NOMO-1 treated with dmso at 0.1 percent for 144 hours (cell line): ENCODE measurements at regions not wholly inside any gene's neighbourhood (a gene's known extent, or its start where the extent isn't known, plus 50 kb on each side); places are given as distances from the start of the nearest gene placed in this dataset.

Source experiments
- DNase-seq: peaks from one replicate; lab custom pipeline; 2025; ENCODE audit not compliant: unreplicated experiment; lab: John Stamatoyannopoulos, UW

DNA sequence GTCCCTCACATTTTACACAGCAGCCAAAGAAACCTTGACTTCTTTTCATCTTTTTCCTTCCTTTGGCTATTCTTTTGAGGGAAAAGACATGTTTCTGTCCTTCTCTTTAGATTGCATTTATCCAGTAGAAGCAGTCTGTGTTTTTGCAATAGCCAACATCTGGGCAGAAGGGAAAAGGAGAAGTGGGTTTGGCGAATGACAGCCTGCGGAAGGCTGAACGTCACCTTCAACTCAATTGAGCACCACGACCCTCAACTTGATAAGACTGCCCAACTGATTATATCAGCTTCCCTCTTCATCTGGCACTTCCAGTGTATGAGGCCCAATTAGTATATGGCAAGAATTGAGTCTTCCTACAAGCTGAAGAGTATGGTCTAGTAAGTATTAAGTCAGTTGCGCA lies 1997.6 kb upstream of the WWC1 start:
- DNase-seq, result no peak

DNA sequence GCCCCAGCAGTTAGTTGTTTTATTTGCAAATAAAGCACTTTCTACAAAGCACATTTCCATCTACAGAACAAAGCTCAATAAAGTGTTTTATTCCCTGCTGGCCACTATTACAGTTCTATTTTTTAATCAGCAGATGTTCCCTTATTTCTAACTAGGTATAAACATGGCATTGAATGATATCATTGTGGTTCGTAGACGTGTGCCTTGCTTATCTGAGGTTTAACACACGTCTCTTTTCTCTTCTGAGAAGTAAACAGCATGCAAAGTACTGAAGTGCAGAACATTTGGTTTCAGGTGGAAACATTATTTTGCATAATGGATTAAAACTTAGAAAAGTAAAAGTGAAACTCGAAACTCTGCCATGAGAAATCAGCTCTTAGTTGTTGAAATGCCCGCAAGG lies 1989.3 kb upstream of the WWC1 start:
- no peak for DNase-seq

DNA sequence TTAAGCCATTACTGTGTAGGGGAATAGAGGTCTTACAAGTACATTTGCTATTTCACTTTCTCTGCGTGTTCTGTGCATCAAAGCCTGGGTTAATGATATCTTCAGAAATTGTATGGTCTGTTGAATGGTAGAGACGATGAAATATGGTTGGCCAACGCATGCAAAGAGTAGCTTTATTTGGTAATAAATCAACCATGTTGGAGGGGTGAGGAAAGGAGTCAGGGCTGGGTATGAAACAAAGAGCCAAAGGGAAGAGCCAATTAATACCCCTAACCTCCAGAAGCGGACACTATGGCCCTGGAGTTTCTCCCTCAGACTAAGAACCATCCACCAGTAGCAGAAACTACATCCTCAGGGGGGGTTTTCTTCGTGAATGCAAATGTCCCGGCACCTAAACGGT lies 1974.0 kb upstream of the WWC1 start:
- DNase-seq, result no peak

DNA sequence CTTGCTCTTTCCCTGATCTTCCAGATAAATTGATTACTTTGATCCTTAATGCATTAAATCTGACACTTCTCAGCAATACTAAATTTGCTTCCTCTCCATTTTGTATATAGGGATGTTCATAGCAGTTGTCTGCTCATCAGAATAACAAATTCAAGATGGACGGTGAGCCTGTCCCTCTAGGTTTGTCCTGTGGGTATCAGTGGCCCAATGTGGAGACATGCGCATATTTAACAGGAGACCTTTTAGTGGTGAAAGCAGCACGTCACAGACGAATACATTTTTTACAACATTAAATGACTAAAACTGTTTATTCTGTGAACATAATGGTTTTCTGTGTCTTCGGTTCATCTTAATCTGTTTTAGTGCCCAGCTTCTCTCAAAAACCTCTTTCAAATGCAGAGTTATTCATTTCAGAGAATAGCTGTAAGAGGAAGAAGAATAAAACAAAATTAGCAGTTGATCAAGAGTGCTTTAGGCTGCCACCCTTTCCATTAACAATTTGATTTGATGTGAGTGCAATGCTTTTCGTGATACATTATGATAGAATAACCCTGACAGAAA lies 1970.4 kb upstream of the WWC1 start:
- no peak for DNase-seq

DNA sequence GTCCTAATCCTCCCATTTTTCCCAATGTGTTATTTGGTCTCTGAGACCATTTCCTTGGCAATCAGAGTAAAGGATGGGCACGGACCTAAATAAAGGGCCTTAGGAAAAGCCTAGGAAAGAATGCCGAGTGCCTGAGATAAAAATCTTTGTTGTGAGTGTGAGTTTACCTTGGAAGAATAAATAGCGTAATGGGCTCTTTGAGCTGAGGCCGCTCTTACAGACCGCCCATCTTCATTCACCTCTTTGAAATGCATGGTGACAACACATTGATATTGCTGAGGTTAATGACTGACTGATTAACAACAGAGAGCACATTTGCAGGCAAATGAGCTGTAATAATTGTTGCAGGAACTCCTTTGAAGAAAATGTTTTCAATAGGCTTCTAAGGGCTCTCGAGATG lies 1967.1 kb upstream of the WWC1 start:
- no peak for DNase-seq

DNA sequence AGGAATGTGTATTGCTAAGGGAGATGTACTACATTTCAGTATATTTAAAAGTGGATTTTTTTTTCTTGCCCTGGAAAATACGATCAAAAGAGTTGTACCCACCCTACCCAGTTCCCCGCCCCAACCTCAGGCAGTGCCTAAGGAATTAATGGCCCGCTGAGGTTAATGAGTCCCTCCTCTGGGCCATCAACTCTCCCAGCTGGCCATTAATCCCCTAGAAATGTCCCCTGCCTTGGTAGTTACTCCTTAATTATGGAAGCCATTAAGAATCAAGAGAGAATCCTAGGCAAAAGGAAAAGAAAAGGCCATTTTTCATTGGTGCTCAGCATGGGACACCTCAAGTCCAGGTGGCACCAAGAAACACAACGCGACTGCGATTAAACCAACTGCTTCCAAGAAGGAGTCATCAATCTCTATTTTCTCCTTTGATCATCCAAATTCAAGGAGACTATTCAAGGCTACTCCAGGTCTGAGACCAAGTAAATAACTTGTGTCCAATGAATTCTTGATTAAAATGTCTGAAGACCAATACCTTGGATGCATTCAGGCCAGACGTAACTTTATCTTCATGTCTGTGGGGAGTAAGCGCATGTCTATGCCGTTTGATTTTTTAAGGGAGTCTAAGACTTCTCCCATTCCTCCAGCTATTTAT lies 1962.2 kb upstream of the WWC1 start:
- no peak for DNase-seq

DNA sequence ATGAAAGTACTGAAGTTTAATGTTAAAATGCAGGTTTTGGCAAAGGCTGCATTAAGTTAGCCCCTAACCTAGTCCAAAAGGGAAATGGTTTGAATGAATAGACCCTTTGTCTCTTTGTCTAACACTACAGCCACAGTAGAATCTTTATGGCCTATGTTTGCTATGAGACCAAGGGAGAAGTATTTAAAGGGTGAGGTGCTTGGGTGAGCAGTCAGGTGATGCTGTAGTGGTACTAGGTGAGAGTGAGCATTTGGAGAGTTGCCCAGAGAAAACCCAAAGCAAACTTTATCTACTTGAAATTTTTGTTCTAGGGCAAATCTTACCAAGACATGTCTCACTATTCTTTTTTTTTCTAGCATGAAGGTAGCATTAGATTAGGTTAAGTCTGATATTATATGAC lies 1961.4 kb upstream of the WWC1 start:
- no peak for DNase-seq

DNA sequence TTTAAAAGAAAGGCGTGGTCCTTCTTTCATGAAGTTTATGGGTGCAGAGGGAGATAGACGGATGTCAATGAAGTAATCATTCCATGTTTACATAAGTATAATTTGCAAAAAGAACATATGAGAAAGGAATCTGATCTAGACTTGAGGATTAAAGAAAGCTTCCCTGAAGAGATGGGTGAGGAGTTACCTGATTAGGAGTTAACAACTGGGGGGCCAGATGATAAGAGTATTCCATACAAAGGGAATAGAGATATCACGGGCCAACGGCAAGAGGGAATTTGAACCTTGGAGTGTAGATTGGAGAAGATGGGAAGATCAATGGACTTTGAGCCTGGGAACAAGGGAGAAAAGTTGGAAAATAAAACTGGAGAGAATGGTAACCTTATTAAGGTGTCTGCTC lies 1959.9 kb upstream of the WWC1 start:
- no peak for DNase-seq

DNA sequence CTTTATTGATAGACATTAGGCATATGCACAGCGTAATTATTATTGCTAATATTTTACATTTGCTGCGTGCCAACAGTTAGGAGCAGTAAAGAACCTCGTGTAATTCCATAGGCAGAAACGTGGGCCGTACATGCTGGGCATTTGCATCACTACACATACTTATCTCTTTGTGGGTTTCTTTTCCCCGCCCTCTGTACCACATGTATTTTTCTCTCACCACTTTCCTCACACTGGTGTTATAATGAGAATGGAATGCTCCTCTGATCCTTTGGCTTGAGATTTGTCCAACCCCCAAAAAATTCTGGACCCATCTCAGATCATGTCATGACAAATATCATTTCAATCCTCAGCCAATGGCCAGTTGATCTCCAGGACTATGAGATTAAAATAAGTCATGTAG lies 1952.6 kb upstream of the WWC1 start:
- DNase-seq, result no peak

DNA sequence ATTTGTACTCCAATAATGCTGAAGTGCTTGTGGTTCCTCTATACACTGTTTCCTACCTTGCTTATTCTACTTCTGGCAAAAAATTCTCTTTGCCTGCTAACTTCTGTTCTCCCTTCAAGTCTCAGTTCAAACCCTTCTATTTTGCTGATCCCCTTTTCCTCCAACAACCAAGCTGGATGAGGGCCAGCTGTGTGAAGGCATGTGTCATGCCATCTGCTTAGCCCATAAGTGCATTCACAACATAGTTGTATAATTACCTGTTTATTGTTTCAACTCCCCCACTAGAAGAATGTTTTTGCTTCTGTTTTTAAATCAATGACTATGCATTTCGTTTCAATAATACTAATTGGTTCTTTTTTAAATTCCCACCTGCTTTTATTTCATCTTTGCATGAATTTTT lies 1951.4 kb upstream of the WWC1 start:
- no peak for DNase-seq

DNA sequence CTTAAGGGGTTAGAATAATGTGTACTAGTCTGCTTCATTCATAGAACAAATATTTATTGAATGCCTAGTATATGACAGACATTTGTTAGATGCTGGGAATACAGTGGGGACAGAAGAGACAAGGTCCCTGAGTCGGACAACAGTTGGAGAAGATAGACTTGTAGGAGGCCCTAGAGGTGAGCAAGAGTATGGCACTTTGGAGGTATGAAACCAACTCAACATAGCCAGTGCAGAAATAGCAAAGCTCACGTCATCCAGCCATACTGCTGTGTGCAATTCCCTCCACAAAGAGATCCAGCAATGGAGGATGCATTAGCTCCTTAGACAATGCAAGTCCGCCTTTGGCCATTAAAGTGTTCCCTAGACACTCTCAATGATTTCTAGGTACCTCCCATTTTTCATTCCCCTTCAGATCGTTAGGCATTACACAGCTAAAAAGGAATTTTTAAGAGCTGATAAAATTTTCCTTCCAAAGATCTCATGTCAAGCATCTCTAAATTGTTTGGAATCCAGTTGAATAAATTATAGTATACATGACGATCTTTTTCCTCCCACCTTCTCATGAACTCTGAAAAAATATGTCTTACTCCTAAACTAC lies 1949.6 kb upstream of the WWC1 start:
- no peak for DNase-seq

DNA sequence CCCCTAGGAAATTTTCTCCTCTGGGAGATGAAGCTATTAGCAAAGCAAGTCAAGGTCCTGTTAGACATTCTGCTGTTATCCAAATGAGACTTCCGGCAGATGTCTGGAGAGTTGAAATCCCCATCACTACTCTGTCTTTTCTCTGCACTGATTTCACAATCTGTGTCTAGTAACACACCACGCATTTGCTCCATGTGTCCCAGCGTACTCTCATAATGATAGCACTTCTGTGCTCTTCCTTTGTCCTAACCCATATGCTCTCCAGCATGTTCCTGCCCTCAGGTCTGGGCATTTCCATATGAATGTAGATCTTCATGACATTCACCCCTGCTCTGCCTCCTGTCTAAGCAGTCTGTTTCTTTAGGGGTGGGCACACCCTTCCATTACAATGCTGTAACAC lies 1949.0 kb upstream of the WWC1 start:
- DNase-seq, result no peak

DNA sequence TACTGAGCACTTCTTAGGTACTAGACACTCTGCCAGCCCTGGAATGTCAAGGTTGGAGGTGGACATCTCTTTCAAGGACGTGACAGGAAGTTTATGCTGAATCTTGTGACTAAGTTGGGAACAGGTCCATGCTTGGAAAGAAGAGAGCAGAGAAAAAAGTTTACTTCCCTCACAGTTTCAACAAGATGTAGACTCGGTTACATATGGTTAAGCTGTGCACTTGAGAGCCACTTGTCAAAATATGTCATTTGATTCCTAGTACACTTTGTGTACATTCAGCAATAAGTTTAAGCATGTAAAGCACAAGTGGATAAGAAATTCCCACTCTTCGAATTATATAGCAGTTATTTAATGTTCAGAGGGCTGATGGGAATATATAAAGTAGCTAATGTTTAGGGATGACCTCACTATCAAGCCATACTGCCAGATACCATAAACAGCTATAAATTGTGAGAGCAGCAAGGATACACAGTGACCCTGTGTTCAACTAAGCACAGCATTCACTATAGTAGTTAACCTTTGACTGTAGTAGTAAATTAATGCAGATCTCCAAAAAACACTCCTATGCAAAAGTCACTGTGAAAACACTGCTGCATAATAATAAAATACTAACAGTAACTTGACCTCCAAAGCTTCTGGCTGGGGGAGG lies 1944.6 kb upstream of the WWC1 start:
- DNase-seq, result no peak

DNA sequence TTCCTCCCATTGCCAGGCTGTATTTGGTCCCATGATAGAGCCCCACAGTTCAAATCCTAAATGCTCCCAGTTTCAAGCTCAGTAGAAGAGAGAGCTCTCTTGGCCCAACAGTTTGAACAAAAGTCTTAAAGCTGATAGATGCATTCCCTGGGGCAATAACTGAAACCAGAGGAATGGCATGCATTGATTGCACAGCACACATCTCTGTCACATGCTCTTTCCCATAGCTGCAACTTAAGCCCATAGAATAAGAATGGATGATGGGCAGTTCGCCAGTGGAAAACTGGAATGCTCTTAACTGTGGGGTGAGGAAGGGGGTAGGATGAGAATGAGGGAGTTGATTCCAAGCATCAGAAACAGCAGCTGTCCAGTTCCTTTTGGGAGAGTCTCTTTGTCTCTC lies 1942.4 kb upstream of the WWC1 start:
- DNase-seq, result no peak

DNA sequence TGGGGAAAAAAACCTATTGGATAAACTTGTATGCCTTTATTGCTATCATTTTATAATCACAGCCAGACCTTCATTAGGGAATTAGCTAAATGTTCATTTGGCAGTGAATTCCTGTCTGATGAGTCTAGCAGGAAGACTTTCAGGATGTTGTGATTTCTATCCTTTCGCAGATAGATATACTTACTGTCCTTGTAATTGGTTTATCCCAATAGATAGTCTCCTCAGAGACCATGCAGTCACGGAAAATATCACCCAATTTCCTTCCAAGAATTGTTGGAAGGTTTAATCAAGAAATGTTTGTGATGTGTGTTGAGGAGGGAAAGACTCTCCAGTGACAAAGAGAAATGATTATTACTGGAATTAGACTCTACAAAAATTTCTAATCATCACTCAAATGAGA lies 1937.9 kb upstream of the WWC1 start:
- no peak for DNase-seq

DNA sequence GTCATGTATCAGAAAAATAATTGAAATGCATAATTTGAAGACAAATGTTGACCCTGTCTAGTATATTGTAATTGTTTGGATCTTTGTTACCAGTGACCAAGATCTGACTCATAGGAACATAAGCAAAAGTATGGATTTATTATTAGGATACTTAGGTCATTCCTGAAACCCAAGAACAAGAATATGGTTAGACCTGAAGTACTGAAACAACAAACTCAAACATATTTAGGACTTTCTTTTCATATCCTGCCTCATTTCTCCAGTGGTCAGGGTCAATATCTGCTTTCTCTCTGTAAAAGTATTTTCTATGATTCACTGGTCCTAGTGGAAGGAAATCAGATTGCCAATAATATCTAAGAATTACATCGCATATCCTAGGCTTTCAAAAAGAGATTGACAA lies 1937.1 kb upstream of the WWC1 start:
- DNase-seq, result no peak

DNA sequence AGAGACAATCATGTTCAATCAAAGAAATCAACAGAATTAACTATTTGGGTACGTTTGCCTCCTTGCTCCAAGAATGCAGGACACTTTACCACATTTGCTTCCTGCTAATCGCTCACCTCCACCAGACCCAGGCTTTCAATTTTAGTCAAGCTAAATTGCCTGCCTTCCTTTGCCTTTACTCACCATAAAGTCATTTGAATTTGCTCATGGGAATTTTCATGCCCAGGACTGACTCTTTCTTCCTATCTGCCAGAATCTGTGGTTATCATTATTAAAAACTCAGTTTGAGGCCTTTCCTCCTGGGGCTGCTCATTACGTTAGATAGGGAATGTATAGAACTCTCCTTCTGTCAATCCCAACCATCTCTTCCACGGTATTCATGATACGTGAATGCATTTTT lies 1935.3 kb upstream of the WWC1 start:
- DNase-seq, result no peak

DNA sequence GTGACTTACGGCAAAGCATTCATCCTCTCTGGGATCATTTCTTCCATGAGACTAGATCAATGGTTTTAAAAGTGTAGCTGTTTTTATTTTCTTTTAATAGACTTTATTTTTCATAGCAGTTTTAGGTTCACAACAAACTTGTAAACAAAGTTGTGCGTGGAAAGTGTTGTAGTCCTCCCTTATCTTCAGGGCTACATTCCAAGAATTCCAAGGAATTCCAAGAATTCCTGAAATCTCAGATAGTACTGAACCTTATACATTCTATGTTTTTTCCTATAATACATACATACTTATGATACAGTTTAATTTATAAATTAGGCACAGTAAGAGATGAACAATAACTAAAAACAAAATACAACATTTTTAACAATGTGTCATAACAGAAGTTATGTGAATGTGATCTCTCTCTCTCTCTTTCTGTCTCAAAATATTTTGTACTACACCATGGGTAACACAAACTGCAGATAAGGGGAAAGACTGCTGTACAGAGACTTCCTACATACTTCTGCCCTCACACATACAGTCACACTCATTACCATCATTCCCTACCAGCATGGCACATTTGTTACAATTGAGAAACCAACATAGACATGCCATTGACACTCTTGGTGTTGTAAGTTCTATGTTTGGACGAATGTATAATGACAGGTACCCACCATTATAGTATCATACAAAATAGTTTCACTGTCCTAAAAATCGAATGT lies 1933.2 kb upstream of the WWC1 start:
- DNase-seq, result no peak

DNA sequence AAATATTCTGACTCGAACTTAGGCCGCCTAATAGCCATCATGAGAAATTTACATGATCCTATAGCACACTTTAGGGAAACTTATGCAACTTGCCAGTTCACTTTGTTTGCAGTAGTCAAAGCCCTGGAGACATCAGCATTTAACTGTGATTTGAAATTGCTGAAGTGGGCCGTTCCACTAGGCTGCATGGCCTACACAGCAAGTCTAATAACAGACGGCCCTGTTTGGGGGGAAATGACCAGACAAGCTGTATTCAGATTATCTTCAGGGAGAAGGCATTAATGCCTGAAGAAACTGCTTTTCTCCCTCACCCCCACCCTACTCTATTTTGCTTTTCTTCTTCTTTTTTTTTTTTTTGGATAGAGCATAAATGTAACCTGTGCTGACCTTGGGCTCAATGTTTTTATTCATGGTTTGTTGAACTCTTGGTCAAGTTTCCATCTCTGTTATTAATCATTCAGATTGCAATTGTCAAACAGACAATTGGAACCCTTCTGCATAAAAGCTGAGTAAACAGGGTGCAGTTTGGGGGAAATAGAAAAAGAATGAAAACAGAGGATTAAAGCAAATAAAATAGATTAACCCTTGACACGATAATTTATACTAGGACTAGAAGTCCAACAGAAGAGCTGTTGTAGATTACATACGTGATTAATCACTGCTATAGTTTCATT lies 1928.2 kb upstream of the WWC1 start:
- no peak for DNase-seq

DNA sequence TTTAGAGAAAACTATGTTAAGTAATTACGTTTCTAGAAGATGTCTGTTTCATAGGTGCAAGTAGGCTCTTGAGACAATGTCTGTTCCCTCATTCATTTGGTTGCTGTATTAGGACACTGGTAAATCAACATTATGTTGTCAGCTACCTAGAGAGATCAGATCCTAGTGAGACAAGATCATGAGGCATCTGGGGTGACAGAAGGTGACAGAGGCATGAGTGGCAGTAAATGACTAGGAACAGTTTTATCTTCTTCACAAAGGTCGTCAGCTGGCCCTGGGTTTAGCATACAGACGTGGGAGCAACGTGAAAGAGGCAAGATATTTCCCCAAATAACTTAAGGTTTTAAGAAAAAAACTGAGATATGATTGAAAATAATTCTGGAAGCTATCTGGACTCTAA lies 1926.3 kb upstream of the WWC1 start:
- DNase-seq, result no peak

DNA sequence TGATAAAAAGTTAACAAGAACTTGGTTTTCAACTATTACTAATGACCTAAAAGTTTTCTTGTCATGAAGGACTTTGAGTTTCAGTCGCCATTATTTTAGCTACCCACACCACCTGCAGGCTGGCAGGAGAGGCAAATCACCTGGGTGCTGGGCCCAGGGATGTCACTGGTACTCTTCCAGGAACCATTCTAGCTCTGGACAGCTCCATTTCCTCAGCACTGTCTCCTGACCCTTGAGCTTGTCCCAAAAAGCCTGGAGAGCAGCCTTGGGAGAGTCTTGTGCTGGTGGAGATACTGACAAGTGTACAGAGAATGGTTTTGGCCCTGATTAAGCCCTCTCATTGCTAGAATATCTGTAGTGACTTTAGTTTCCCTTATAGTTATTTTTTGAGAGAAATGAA lies 1924.1 kb upstream of the WWC1 start:
- no peak for DNase-seq
